GM08714 (cell line): ENCODE measurements at regions not wholly inside any gene's neighbourhood (a gene's known extent, or its start where the extent isn't known, plus 50 kb on each side); places are given as distances from the start of the nearest gene placed in this dataset.

Experiments used
- H3K4me3 ChIP-seq: fragments of 200-500 bp; sonication (Bioruptor generic); 2 replicates; pipeline ENCODE4 v1.5.1; 2014; ENCODE audit warnings: mild to moderate bottlenecking, low read length, inconsistent platforms
- ZNF274 ChIP-seq: IDR thresholded peaks from 2 replicates; pipeline ENCODE4 v1.6.1; 2012; ENCODE audit warnings: mild to moderate bottlenecking, low read depth, low read length

GRCh38 chr15:96020797-96021196 is 309.7 kb upstream of the NR2F2 start:
- TF ChIP-seq ZNF274, result no peak
- no peak overlapping the region for H3K4me3 ChIP-seq

- TF ChIP-seq ZNF274, result no peak
Observed at GRCh38 chr15:96023081-96023480, 307.4 kb upstream of the NR2F2 start.

GRCh38 chr15:96027501-96027900 is 303.0 kb upstream of the NR2F2 start:
- no peak overlapping the region for H3K4me3 ChIP-seq
- no peak for TF ChIP-seq ZNF274

More at GRCh38 chr15:96023081-96023480, 307.4 kb upstream of the NR2F2 start:
- H3K4me3 ChIP-seq, result no peak overlapping the region

GRCh38 chr15:96028620-96029019 is 301.9 kb upstream of the NR2F2 start:
- no peak for TF ChIP-seq ZNF274
- no peak overlapping the region for H3K4me3 ChIP-seq

GRCh38 chr15:96029172-96029571 is 301.3 kb upstream of the NR2F2 start:
- no peak overlapping the region for H3K4me3 ChIP-seq
- TF ChIP-seq ZNF274, result no peak

- H3K4me3 ChIP-seq, result no peak overlapping the region
- TF ChIP-seq ZNF274, result no peak
Observed at GRCh38 chr15:96031426-96032110, 298.9 kb upstream of the NR2F2 start.

- no peak for TF ChIP-seq ZNF274
- no peak overlapping the region for H3K4me3 ChIP-seq
Observed at GRCh38 chr15:96035091-96035490, 295.4 kb upstream of the NR2F2 start.

GRCh38 chr15:96035635-96036034 is 294.9 kb upstream of the NR2F2 start:
- no peak overlapping the region for H3K4me3 ChIP-seq
- no peak for TF ChIP-seq ZNF274

GRCh38 chr15:96037584-96037983 is 292.9 kb upstream of the NR2F2 start:
- H3K4me3 ChIP-seq, result no peak overlapping the region
- TF ChIP-seq ZNF274, result no peak

- no peak for TF ChIP-seq ZNF274
- H3K4me3 ChIP-seq, result no peak overlapping the region
Observed at GRCh38 chr15:96038131-96038530, 292.4 kb upstream of the NR2F2 start.

GRCh38 chr15:96038650-96039049 is 291.9 kb upstream of the NR2F2 start:
- no peak for TF ChIP-seq ZNF274
- H3K4me3 ChIP-seq, result no peak overlapping the region

- no peak overlapping the region for H3K4me3 ChIP-seq
- no peak for TF ChIP-seq ZNF274
Observed at GRCh38 chr15:96041982-96042733, 288.3 kb upstream of the NR2F2 start.

GRCh38 chr15:96042734-96043224 is 287.7 kb upstream of the NR2F2 start:
- no peak for TF ChIP-seq ZNF274
- H3K4me3 ChIP-seq, result no peak overlapping the region

- H3K4me3 ChIP-seq, result no peak overlapping the region
- TF ChIP-seq ZNF274, result no peak
Observed at GRCh38 chr15:96043591-96044171, 286.8 kb upstream of the NR2F2 start.
